ENCODE measurements at regions not wholly inside any gene's neighbourhood (a gene's known extent, or its start where the extent isn't known, plus 50 kb on each side); places are given as distances from the start of the nearest gene placed in this dataset.

DNA sequence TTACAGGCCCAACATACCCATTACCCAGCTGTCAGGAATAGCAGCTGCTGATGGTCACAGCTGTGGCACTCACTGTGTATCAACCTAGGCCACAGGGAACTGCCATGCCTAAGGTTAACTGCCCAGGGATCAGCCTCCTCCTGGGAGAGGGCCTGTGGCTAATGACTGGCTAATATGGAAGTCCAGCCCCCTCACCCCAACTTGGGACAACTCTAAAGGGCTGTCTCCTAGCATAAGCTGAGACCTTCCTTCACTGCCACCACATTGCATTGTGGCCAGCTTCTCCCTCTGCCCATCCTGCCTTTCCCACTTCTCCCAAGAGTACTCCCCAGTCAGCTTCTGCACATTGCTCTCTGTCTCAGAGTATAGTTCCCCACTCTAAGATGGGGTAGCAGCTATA is 316.5 kb downstream of the SMAD2 start (continued):
- TF ChIP-seq, protein P1, sequence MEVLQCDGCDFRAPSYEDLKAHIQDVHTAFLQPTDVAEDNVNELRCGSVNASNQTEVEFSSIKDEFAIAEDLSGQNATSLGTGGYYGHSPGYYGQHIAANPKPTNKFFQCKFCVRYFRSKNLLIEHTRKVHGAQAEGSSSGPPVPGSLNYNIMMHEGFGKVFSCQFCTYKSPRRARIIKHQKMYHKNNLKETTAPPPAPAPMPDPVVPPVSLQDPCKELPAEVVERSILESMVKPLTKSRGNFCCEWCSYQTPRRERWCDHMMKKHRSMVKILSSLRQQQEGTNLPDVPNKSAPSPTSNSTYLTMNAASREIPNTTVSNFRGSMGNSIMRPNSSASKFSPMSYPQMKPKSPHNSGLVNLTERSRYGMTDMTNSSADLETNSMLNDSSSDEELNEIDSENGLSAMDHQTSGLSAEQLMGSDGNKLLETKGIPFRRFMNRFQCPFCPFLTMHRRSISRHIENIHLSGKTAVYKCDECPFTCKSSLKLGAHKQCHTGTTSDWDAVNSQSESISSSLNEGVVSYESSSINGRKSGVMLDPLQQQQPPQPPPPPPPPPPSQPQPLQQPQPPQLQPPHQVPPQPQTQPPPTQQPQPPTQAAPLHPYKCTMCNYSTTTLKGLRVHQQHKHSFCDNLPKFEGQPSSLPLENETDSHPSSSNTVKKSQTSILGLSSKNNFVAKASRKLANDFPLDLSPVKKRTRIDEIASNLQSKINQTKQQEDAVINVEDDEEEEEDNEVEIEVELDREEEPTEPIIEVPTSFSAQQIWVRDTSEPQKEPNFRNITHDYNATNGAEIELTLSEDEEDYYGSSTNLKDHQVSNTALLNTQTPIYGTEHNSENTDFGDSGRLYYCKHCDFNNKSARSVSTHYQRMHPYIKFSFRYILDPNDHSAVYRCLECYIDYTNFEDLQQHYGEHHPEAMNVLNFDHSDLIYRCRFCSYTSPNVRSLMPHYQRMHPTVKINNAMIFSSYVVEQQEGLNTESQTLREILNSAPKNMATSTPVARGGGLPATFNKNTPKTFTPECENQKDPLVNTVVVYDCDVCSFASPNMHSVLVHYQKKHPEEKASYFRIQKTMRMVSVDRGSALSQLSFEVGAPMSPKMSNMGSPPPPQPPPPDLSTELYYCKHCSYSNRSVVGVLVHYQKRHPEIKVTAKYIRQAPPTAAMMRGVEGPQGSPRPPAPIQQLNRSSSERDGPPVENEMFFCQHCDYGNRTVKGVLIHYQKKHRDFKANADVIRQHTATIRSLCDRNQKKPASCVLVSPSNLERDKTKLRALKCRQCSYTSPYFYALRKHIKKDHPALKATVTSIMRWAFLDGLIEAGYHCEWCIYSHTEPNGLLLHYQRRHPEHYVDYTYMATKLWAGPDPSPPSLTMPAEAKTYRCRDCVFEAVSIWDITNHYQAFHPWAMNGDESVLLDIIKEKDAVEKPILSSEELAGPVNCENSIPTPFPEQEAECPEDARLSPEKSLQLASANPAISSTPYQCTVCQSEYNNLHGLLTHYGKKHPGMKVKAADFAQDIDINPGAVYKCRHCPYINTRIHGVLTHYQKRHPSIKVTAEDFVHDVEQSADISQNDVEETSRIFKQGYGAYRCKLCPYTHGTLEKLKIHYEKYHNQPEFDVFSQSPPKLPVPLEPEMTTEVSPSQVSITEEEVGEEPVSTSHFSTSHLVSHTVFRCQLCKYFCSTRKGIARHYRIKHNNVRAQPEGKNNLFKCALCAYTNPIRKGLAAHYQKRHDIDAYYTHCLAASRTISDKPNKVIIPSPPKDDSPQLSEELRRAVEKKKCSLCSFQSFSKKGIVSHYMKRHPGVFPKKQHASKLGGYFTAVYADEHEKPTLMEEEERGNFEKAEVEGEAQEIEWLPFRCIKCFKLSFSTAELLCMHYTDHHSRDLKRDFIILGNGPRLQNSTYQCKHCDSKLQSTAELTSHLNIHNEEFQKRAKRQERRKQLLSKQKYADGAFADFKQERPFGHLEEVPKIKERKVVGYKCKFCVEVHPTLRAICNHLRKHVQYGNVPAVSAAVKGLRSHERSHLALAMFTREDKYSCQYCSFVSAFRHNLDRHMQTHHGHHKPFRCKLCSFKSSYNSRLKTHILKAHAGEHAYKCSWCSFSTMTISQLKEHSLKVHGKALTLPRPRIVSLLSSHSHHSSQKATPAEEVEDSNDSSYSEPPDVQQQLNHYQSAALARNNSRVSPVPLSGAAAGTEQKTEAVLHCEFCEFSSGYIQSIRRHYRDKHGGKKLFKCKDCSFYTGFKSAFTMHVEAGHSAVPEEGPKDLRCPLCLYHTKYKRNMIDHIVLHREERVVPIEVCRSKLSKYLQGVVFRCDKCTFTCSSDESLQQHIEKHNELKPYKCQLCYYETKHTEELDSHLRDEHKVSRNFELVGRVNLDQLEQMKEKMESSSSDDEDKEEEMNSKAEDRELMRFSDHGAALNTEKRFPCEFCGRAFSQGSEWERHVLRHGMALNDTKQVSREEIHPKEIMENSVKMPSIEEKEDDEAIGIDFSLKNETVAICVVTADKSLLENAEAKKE (CRISPR knock-in tag; IDR thresholded peaks at IDR 0.05) = no peak
- TF ChIP-seq, protein P2, sequence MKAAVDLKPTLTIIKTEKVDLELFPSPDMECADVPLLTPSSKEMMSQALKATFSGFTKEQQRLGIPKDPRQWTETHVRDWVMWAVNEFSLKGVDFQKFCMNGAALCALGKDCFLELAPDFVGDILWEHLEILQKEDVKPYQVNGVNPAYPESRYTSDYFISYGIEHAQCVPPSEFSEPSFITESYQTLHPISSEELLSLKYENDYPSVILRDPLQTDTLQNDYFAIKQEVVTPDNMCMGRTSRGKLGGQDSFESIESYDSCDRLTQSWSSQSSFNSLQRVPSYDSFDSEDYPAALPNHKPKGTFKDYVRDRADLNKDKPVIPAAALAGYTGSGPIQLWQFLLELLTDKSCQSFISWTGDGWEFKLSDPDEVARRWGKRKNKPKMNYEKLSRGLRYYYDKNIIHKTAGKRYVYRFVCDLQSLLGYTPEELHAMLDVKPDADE (IDR thresholded peaks at IDR 0.05) = no peak
- no peak for TF ChIP-seq ZNF114 (CRISPR knock-in tag; IDR thresholded peaks at IDR 0.05)
- no peak for TF ChIP-seq CREB1 (CRISPR knock-in tag; IDR thresholded peaks at IDR 0.05; ENCODE audit: low read depth)
- TF ChIP-seq JUNB (IDR thresholded peaks at IDR 0.05; ENCODE audit: unreplicated experiment) = no peak
- no peak for TF ChIP-seq STAT1 (IDR thresholded peaks at IDR 0.05; ENCODE audit: unreplicated experiment)

DNA sequence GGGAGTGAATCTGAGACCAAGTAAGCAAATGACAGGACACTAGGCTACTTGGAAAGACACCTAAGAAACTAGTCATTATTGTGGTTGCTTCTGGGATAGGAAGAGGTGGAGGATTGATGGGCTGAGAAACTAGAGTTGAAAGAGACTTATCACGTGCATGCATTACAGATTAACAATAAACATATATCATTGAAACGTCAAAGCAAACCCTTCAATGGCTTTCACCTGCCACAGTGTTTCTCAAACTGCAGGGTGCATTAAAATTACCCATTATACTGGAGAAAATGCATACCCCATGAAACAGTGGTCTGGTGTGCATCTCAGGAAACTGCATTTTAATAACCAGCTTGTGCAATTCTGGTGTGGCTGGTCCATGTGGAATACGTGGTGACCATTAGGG is 318.8 kb downstream of the SMAD2 start:
- H3F3A ChIP-seq (replicated peaks; ENCODE audit: low read depth) = no peaks in the 10 kb centered on the region
- Mint-ChIP-seq H3K9me3 (peaks cover 9% of the 10 kb centered on the region; the same call in 2 of the 3 replicates), H3K4me1 (peaks cover 10% of the 10 kb centered on the region), H3K27ac (no peak overlapping the region), H3K4me3 (no peak overlapping the region), H3K27me3 (ENCODE audit: insufficient read depth, low read depth, poor library complexity) (peaks cover 5% of the 10 kb centered on the region), H3K36me3 (ENCODE audit: low read depth) (no peaks in the 10 kb centered on the region)
- no peak overlapping the region for H3K4me3 ChIP-seq
- no peak for TF ChIP-seq NANOG (IDR thresholded peaks at IDR 0.05; ENCODE audit: borderline replicate concordance)
- TF ChIP-seq, protein P2 (IDR thresholded peaks at IDR 0.05) = no peak
- TF ChIP-seq POLR2AphosphoS5 (IDR thresholded peaks at IDR 0.05; ENCODE audit: low read depth) = no peak
- TF ChIP-seq ZNF331 (CRISPR knock-in tag; IDR thresholded peaks at IDR 0.05; ENCODE audit: low read depth) = no peak
- no peak for TF ChIP-seq STAT1 (IDR thresholded peaks at IDR 0.05; ENCODE audit: unreplicated experiment)
- no peak overlapping the region for H3K4me2 ChIP-seq
- H2AFZ ChIP-seq = no peak overlapping the region
- no peaks in the 10 kb centered on the region for H3K36me3 ChIP-seq (ENCODE audit: insufficient read depth)
- H3K27ac ChIP-seq (ENCODE audit: low read depth) = no peak overlapping the region
- peaks cover 5% of the 10 kb centered on the region; the same call in 1 of the 2 replicates for H3K9me2 ChIP-seq (ENCODE audit: insufficient read depth)
- DNase-seq (ENCODE audit: low spot score) (no peak), ATAC-seq (no peak)
- H3K4me1 ChIP-seq (ENCODE audit: insufficient read depth) = no peaks in the 10 kb centered on the region
- no peaks in the 10 kb centered on the region for H3K27me3 ChIP-seq (ENCODE audit: insufficient read depth)
- H4K20me1 ChIP-seq (replicated peaks; ENCODE audit: insufficient read depth) = no peaks in the 10 kb centered on the region
- no peaks in the 10 kb centered on the region for H3K79me2 ChIP-seq (replicated peaks; ENCODE audit: insufficient read depth)
